NCI-H2081 (cell line): ENCODE measurements at regions not wholly inside any gene's neighbourhood (a gene's known extent, or its start where the extent isn't known, plus 50 kb on each side); places are given as distances from the start of the nearest gene placed in this dataset.
A peak's percentile ranks its signal among the peaks of the same experiment; 100 is the strongest.
"Not testable (repeated sequence)": the region's sequence is repeated elsewhere in the genome, so short reads cannot be mapped to it uniquely, and the experiment has no call there.

Experiments used
- DNase-seq, 2 experiments: peaks; one replicate each; lab custom pipeline; 2025; lab: John Stamatoyannopoulos, UW

GRCh38 chr16:63806794-63807506 is 1314.9 kb downstream of the CDH11 start:
- no peak for DNase-seq

- no peak for DNase-seq
Observed at GRCh38 chr16:63804126-63804525, 1317.7 kb downstream of the CDH11 start.

GRCh38 chr16:63789603-63790002 is 1332.3 kb downstream of the CDH11 start:
- no peak for DNase-seq

GRCh38 chr16:63787014-63787413 is 1334.8 kb downstream of the CDH11 start:
- DNase-seq = no peak

- no peak for DNase-seq
Observed at GRCh38 chr16:63785170-63785569, 1336.7 kb downstream of the CDH11 start.

- DNase-seq = no peak
Observed at GRCh38 chr16:63776437-63776836, 1345.4 kb downstream of the CDH11 start.

- DNase-seq = no peak
Observed at GRCh38 chr16:63776034-63776433, 1345.8 kb downstream of the CDH11 start.

- no peak for DNase-seq
Observed at GRCh38 chr16:63774302-63774701, 1347.6 kb downstream of the CDH11 start.

- DNase-seq = no peak
Observed at GRCh38 chr16:63769211-63769610, 1352.7 kb downstream of the CDH11 start.

- not testable (repeated sequence) for DNase-seq
Observed at GRCh38 chr16:63760246-63760645, 1361.6 kb downstream of the CDH11 start.

- no peak for DNase-seq
Observed at GRCh38 chr16:63752347-63752746, 1369.5 kb downstream of the CDH11 start.

GRCh38 chr16:63749276-63749675 is 1372.6 kb downstream of the CDH11 start:
- no peak for DNase-seq

GRCh38 chr16:63745456-63745855 is 1376.4 kb downstream of the CDH11 start:
- DNase-seq = no peak

GRCh38 chr16:63744077-63744874 is 1377.6 kb downstream of the CDH11 start:
- DNase-seq = no peak

- no peak for DNase-seq
Observed at GRCh38 chr16:63742150-63742549, 1379.7 kb downstream of the CDH11 start.

GRCh38 chr16:63737633-63738032 is 1384.2 kb downstream of the CDH11 start:
- no peak for DNase-seq

GRCh38 chr16:63735456-63735855 is 1386.4 kb downstream of the CDH11 start:
- no peak for DNase-seq

GRCh38 chr16:63720848-63721247 is 1401.0 kb downstream of the CDH11 start:
- DNase-seq = no peak

- DNase-seq = no peak
Observed at GRCh38 chr16:63719926-63720325, 1401.9 kb downstream of the CDH11 start.

GRCh38 chr16:63717806-63718205 is 1404.1 kb downstream of the CDH11 start:
- DNase-seq = no peak

- DNase-seq = peak; percentile 11 to 72
Observed at GRCh38 chr16:63714876-63715275, 1407.0 kb downstream of the CDH11 start.

GRCh38 chr16:63712725-63713124 is 1409.1 kb downstream of the CDH11 start:
- DNase-seq = no peak

GRCh38 chr16:63703612-63704011 is 1418.3 kb downstream of the CDH11 start:
- DNase-seq = no peak
